PC-9 (cell line): ENCODE measurements at regions not wholly inside any gene's neighbourhood (a gene's known extent, or its start where the extent isn't known, plus 50 kb on each side); places are given as distances from the start of the nearest gene placed in this dataset.

Experiments
- BruUV-seq: library from RNA; stranded (reverse); fragments of 400-500 nt; replicated peaks from 2 replicates; lab custom pipeline; 2021; lab: Mats Ljungman, UMichigan
- CTCF ChIA-PET: fragments of 300-600 bp; sonication (Branson Sonifier 250); formaldehyde crosslinking; loops from one replicate; lab custom pipeline; 2022; ENCODE audit warnings: antibody characterized with exemption; lab: Charles Lee
- POLR2A ChIA-PET: fragments of 300-600 bp; sonication (Branson Sonifier 250); formaldehyde crosslinking; loops from one replicate; lab custom pipeline; 2022; ENCODE audit warnings: antibody characterized with exemption; ENCODE audit not compliant: unreplicated experiment; lab: Charles Lee
- DNase-seq, 2 experiments: peaks; one replicate each; pipeline versions ENCODE4 v3.0.0 to v3.0.0-alpha.2; 2015 to 2022; ENCODE audit warnings: mixed read lengths in 1 of 2
- H2AFZ ChIP-seq: fragments of 200-600 bp; sonication (generic); 2 replicates; pipeline ENCODE4 v1.8.1; 2017; ENCODE audit warnings: antibody characterized with exemption
- H3F3A ChIP-seq: fragments of 200-600 bp; sonication (generic); 2 replicates; pipeline ENCODE4 v1.8.1; 2017; ENCODE audit warnings: antibody characterized with exemption, mild to moderate bottlenecking, low read depth; ENCODE audit not compliant: insufficient read depth
- H3K27ac ChIP-seq: fragments of 200-600 bp; sonication (generic); 2 replicates; pipeline ENCODE4 v1.6.1; 2016; ENCODE audit warnings: mixed run types
- H3K27me3 ChIP-seq: fragments of 200-600 bp; sonication (generic); 2 replicates; pipeline ENCODE4 v1.6.1; 2016; ENCODE audit warnings: low read depth, mixed run types; ENCODE audit not compliant: insufficient read depth
- H3K36me3 ChIP-seq: fragments of 200-600 bp; sonication (generic); 2 replicates; pipeline ENCODE4 v1.6.1; 2016; ENCODE audit warnings: low read depth, mixed run types
- H3K4me1 ChIP-seq: fragments of 200-600 bp; sonication (generic); replicated peaks from 2 replicates; pipeline ENCODE4 v1.6.1; 2016; ENCODE audit warnings: mixed run types; ENCODE audit not compliant: insufficient read depth
- H3K4me2 ChIP-seq: fragments of 200-600 bp; sonication (generic); 2 replicates; pipeline ENCODE4 v1.6.1; 2017; ENCODE audit warnings: mixed run types
- H3K4me3 ChIP-seq: fragments of 200-600 bp; sonication (generic); 2 replicates; pipeline ENCODE4 v1.6.1; 2016; ENCODE audit warnings: mixed run types
- H3K79me2 ChIP-seq: fragments of 200-600 bp; sonication (generic); 2 replicates; pipeline ENCODE4 v1.6.1; 2017; ENCODE audit warnings: low read depth, mixed run types
- H3K9me2 ChIP-seq: fragments of 200-600 bp; sonication (generic); 2 replicates; pipeline ENCODE4 v1.8.1; 2017; ENCODE audit warnings: mild to moderate bottlenecking; ENCODE audit not compliant: insufficient read depth
- H3K9me3 ChIP-seq: fragments of 200-600 bp; sonication (generic); 2 replicates; pipeline ENCODE4 v1.8.1; 2016; ENCODE audit warnings: low read depth; ENCODE audit not compliant: insufficient read depth
- H4K20me1 ChIP-seq: fragments of 200-600 bp; sonication (generic); 2 replicates; pipeline ENCODE4 v1.8.1; 2017; ENCODE audit not compliant: insufficient read depth
- EZH2 ChIP-seq: fragments of 200-600 bp; sonication (generic); IDR thresholded peaks from 2 replicates; pipeline ENCODE4 v1.8.0; 2017; ENCODE audit warnings: antibody characterized with exemption, low read depth
- intact Hi-C: fragments of 100-400 bp; cut with micrococcal nuclease; formaldehyde crosslinking; loops from one replicate; pipeline ENCODE4 v1.10.0; 2022; ENCODE audit not compliant: unreplicated experiment
- TF ChIP-seq, protein P1 (sequence below): fragments of 200-600 bp; sonication (generic); conservative IDR thresholded peaks from 2 replicates; pipeline ENCODE4 v1.6.1; 2017; ENCODE audit warnings: mixed run types, antibody characterized with exemption, mild to moderate bottlenecking, moderate library complexity

- no peaks in the 10 kb centered on the region for H3K9me2 ChIP-seq
- no peak overlapping the region for H3K27ac ChIP-seq
- H3K79me2 ChIP-seq = no peaks in the 10 kb centered on the region
- no peaks in the 10 kb centered on the region for H3K9me3 ChIP-seq
- no TSS peak for BruUV-seq
- H3K4me2 ChIP-seq = no peak overlapping the region
- POLR2A ChIA-PET = no interaction called here
- no peaks in the 10 kb centered on the region for H3K27me3 ChIP-seq
- no peak overlapping the region for H3K4me3 ChIP-seq
- no peaks in the 10 kb centered on the region for H4K20me1 ChIP-seq
- no peak overlapping the region for H2AFZ ChIP-seq
- TF ChIP-seq, protein P1, sequence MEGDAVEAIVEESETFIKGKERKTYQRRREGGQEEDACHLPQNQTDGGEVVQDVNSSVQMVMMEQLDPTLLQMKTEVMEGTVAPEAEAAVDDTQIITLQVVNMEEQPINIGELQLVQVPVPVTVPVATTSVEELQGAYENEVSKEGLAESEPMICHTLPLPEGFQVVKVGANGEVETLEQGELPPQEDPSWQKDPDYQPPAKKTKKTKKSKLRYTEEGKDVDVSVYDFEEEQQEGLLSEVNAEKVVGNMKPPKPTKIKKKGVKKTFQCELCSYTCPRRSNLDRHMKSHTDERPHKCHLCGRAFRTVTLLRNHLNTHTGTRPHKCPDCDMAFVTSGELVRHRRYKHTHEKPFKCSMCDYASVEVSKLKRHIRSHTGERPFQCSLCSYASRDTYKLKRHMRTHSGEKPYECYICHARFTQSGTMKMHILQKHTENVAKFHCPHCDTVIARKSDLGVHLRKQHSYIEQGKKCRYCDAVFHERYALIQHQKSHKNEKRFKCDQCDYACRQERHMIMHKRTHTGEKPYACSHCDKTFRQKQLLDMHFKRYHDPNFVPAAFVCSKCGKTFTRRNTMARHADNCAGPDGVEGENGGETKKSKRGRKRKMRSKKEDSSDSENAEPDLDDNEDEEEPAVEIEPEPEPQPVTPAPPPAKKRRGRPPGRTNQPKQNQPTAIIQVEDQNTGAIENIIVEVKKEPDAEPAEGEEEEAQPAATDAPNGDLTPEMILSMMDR = no peak
- TF ChIP-seq EZH2 = no peak
- no peaks in the 10 kb centered on the region for H3F3A ChIP-seq
- DNase-seq = no peak
- no peaks in the 10 kb centered on the region for H3K36me3 ChIP-seq
- no peaks in the 10 kb centered on the region for H3K4me1 ChIP-seq
- CTCF ChIA-PET = no interaction called here
- intact Hi-C loops = no loop called here
Measured at GRCh38 chr5:124641154-124641792, 105.2 kb downstream of the ZNF608 start.

- H3K4me1 ChIP-seq = peaks cover 16% of the 10 kb centered on the region
- H3K4me3 ChIP-seq = no peak overlapping the region
- no peaks in the 10 kb centered on the region for H3K36me3 ChIP-seq
- CTCF ChIA-PET = no interaction called here
- DNase-seq = no peak
- BruUV-seq = no TSS peak
- TF ChIP-seq, protein P1 = no peak
- no peak for TF ChIP-seq EZH2
- peaks cover 14% of the 10 kb centered on the region for H3F3A ChIP-seq
- H3K9me2 ChIP-seq = 0 out of 2 replicates have a peak, but pooled peaks cover 2% of the 10 kb centered on the region
- H3K79me2 ChIP-seq = no peaks in the 10 kb centered on the region
- no peak overlapping the region for H2AFZ ChIP-seq
- H3K9me3 ChIP-seq = no peaks in the 10 kb centered on the region
- H3K27me3 ChIP-seq = no peaks in the 10 kb centered on the region
- no peaks in the 10 kb centered on the region for H4K20me1 ChIP-seq
- no peak overlapping the region for H3K4me2 ChIP-seq
- intact Hi-C loops = no loop called here
- POLR2A ChIA-PET = interaction anchor here (0.5 kb wide), 1 partner anchor 53 kb away, joined by 14 read pairs; no protein-coding TSS in a partner anchor
- no peak overlapping the region for H3K27ac ChIP-seq
Measured at GRCh38 chr5:124639095-124639665, 107.3 kb downstream of the ZNF608 start.

DNA sequence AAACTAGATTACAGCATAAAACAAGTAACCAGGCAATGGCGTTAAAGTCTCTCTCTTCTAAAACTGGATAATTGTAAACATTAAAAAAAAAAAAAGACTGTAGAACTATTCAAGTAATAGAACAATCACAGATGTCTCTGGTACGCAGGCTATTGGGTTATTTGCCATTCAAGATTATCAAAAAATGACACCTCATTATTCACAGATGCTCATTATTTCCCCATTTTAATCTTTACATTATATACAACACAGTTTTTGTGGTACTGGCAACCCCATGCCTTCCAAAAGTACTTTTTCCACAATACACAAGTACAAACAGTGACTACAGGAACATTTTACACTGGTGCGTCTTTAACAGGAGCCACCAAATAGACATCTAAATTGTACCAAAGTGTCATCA, 109.4 kb downstream of the ZNF608 start:
- Histone ChIP-seq H3K9me3 (no peaks in the 10 kb centered on the region), H3K9me2 (0 out of 2 replicates have a peak, but pooled peaks cover 2% of the 10 kb centered on the region), H3K27ac (no peak overlapping the region), H3K27me3 (no peaks in the 10 kb centered on the region), H3F3A (peaks cover 22% of the 10 kb centered on the region), H3K4me3 (no peak overlapping the region), H3K79me2 (no peaks in the 10 kb centered on the region), H3K36me3 (no peaks in the 10 kb centered on the region), H3K4me1 (peaks cover 25% of the 10 kb centered on the region), H3K4me2 (no peak overlapping the region), H4K20me1 (no peaks in the 10 kb centered on the region), H2AFZ (no peak overlapping the region)
- no TSS peak for BruUV-seq
- intact Hi-C loops = no loop called here
- ChIA-PET POLR2A (no interaction called here), CTCF (no interaction called here)
- DNase-seq = no peak
- TF ChIP-seq EZH2 = no peak
- TF ChIP-seq, protein P1 = no peak
